ENCODE measurements at regions not wholly inside any gene's neighbourhood (a gene's known extent, or its start where the extent isn't known, plus 50 kb on each side); places are given as distances from the start of the nearest gene placed in this dataset.

DNA sequence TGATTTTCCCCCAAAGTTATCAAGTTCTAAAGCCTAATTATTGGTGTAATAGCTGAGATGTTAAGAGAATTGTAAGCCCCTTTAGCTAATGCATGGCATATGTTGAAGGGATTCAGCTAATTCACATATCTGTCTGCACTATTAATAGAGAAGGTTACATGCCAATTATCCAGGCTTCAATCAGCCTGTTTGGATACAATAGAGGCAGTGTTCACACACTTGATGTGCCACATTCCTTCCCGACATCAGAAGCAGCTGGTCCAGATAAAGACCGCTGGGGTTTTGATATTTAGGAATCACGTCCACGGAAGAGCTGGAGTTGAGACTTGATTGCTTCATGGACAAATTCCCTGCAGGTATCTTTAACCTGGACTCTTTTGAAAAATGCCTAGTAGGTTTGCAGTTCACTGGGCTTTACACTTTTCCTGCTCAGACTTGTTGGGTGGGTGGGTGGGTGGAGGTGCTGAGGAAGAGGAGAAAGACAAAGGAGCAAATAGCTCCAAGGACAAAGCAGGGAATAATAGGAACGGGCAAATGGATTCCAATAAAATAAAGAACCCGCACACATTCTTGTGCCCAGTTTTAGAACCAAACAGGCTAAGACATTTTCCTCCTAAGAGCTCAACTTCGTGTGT is 142.6 kb upstream of the ZNF217 start:
- no peak for TF ChIP-seq POLR2A (IDR thresholded peaks at IDR 0.05)
- TF ChIP-seq, protein P1, sequence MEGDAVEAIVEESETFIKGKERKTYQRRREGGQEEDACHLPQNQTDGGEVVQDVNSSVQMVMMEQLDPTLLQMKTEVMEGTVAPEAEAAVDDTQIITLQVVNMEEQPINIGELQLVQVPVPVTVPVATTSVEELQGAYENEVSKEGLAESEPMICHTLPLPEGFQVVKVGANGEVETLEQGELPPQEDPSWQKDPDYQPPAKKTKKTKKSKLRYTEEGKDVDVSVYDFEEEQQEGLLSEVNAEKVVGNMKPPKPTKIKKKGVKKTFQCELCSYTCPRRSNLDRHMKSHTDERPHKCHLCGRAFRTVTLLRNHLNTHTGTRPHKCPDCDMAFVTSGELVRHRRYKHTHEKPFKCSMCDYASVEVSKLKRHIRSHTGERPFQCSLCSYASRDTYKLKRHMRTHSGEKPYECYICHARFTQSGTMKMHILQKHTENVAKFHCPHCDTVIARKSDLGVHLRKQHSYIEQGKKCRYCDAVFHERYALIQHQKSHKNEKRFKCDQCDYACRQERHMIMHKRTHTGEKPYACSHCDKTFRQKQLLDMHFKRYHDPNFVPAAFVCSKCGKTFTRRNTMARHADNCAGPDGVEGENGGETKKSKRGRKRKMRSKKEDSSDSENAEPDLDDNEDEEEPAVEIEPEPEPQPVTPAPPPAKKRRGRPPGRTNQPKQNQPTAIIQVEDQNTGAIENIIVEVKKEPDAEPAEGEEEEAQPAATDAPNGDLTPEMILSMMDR (IDR thresholded peaks at IDR 0.05) = no peak
